ENCODE measurements at regions not wholly inside any gene's neighbourhood (a gene's known extent, or its start where the extent isn't known, plus 50 kb on each side); places are given as distances from the start of the nearest gene placed in this dataset.

DNA sequence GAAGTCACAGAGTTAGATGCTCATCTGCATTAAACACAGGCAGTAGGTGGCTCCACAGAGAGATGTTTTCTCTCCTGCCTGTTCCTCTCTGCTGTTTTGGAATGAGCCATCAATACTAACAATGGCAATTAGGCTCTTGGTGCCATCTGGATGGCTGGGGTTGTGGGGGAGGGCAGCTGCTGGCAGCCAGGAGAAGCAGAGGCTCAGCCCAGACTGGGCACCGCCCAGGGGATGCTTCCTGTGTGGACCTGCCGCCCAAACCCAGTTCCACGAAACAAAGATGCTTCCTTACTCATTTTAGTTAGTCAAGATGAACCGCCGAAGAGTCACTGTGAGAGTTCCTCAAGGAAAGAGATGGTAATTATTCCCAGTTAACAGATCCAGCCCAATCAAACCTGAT is 50.8 kb upstream of the PCDH8 start:
- H3K27ac ChIP-seq, result no peak overlapping the region
- TF ChIP-seq, protein P1, sequence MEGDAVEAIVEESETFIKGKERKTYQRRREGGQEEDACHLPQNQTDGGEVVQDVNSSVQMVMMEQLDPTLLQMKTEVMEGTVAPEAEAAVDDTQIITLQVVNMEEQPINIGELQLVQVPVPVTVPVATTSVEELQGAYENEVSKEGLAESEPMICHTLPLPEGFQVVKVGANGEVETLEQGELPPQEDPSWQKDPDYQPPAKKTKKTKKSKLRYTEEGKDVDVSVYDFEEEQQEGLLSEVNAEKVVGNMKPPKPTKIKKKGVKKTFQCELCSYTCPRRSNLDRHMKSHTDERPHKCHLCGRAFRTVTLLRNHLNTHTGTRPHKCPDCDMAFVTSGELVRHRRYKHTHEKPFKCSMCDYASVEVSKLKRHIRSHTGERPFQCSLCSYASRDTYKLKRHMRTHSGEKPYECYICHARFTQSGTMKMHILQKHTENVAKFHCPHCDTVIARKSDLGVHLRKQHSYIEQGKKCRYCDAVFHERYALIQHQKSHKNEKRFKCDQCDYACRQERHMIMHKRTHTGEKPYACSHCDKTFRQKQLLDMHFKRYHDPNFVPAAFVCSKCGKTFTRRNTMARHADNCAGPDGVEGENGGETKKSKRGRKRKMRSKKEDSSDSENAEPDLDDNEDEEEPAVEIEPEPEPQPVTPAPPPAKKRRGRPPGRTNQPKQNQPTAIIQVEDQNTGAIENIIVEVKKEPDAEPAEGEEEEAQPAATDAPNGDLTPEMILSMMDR (conservative IDR thresholded peaks at IDR 0.05), result no peak

All from VCaP (cell line).